ENCODE measurements at regions not wholly inside any gene's neighbourhood (a gene's known extent, or its start where the extent isn't known, plus 50 kb on each side); places are given as distances from the start of the nearest gene placed in this dataset.

GRCh38 chr3:137100326-137100725, 142.5 kb downstream of the IL20RB start:
- Histone ChIP-seq H3K27ac (no peak overlapping the region), H3K27me3 (no peaks in the 10 kb centered on the region), H3K4me1 (no peaks in the 10 kb centered on the region), H3K9me3 (no peaks in the 10 kb centered on the region), H3K4me3 (no peak overlapping the region), H3K36me3 (no peaks in the 10 kb centered on the region)
- DNase-seq, result no peak
- TF ChIP-seq POLR2A (IDR thresholded peaks at IDR 0.05) (no peak), CTCF (IDR thresholded peaks at IDR 0.05) (no peak)
- intact Hi-C loops (cut with DNase I; ENCODE audit: low total_unique reads), result no loop called here

GRCh38 chr3:137103739-137104138, 146.0 kb downstream of the IL20RB start:
- no peaks in the 10 kb centered on the region for H3K4me1 ChIP-seq
- TF ChIP-seq POLR2A (IDR thresholded peaks at IDR 0.05) (no peak), CTCF (IDR thresholded peaks at IDR 0.05) (no peak)
- no peak overlapping the region for H3K27ac ChIP-seq
- H3K4me3 ChIP-seq, result no peak overlapping the region
- no peak for DNase-seq
- H3K36me3 ChIP-seq, result no peaks in the 10 kb centered on the region
- intact Hi-C loops (cut with DNase I; ENCODE audit: low total_unique reads), result no loop called here
- peaks cover 0 to 5% of the 10 kb centered on the region in 2 donors for H3K27me3 ChIP-seq
- H3K9me3 ChIP-seq, result no peaks in the 10 kb centered on the region

GRCh38 chr3:137105277-137105977, 147.6 kb downstream of the IL20RB start:
- no peaks in the 10 kb centered on the region for H3K4me1 ChIP-seq
- H3K27ac ChIP-seq, result no peak overlapping the region
- no peak overlapping the region for H3K4me3 ChIP-seq
- intact Hi-C loops (cut with DNase I; ENCODE audit: low total_unique reads), result no loop called here
- no peaks in the 10 kb centered on the region for H3K36me3 ChIP-seq
- TF ChIP-seq POLR2A (IDR thresholded peaks at IDR 0.05), result no peak
- TF ChIP-seq CTCF (IDR thresholded peaks at IDR 0.05), result peak; percentile 57 to 76 (median 62)
- DNase-seq, result peak in 1 of 2 donors; percentile 19
- no peaks in the 10 kb centered on the region for H3K9me3 ChIP-seq
- H3K27me3 ChIP-seq, result peaks cover 0 to 5% of the 10 kb centered on the region in 2 donors

GRCh38 chr3:137106612-137107240, 148.9 kb downstream of the IL20RB start:
- intact Hi-C loops (cut with DNase I; ENCODE audit: low total_unique reads), result no loop called here
- TF ChIP-seq CTCF (IDR thresholded peaks at IDR 0.05) (no peak), POLR2A (IDR thresholded peaks at IDR 0.05) (no peak)
- no peak for DNase-seq

GRCh38 chr3:137108699-137109440, 151.1 kb downstream of the IL20RB start:
- Histone ChIP-seq H3K36me3 (no peaks in the 10 kb centered on the region), H3K4me3 (no peak overlapping the region)
- intact Hi-C loops (cut with DNase I; ENCODE audit: low total_unique reads), result no loop called here

More at GRCh38 chr3:137106612-137107240, 148.9 kb downstream of the IL20RB start:
- no peak overlapping the region for H3K27ac ChIP-seq
- H3K4me1 ChIP-seq, result no peaks in the 10 kb centered on the region
- no peaks in the 10 kb centered on the region for H3K36me3 ChIP-seq
- no peaks in the 10 kb centered on the region for H3K9me3 ChIP-seq
- H3K27me3 ChIP-seq, result peaks cover 0 to 5% of the 10 kb centered on the region in 2 donors
- H3K4me3 ChIP-seq, result no peak overlapping the region

More at GRCh38 chr3:137108699-137109440, 151.1 kb downstream of the IL20RB start:
- H3K4me1 ChIP-seq, result no peaks in the 10 kb centered on the region
- no peak for DNase-seq
- peaks cover 0 to 5% of the 10 kb centered on the region in 2 donors for H3K27me3 ChIP-seq
- H3K27ac ChIP-seq, result no peak overlapping the region
- H3K9me3 ChIP-seq, result no peaks in the 10 kb centered on the region
- no peak for TF ChIP-seq CTCF (IDR thresholded peaks at IDR 0.05)
- TF ChIP-seq POLR2A (IDR thresholded peaks at IDR 0.05), result no peak

All from uterus (tissue), 3 donors.